ENCODE measurements at regions not wholly inside any gene's neighbourhood (a gene's known extent, or its start where the extent isn't known, plus 50 kb on each side); places are given as distances from the start of the nearest gene placed in this dataset.

DNA sequence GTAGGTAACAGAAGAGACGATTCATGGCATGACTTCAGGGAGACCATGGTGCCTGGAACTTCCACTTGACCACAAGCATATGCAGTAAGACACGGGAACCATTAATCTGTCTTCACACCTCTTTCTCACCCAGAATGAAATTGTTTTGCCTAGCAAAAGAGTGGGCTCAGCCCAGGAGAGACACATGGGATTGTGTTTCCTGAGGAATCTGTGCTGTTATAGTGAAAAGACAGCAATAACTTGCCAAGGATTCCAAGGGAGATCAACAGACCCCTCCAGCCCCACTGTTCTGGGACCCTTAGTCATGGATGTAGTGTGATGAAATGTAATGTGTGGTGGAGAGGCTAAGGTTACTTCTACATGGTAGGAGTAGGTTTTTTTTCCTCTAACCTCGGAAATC, 192.5 kb upstream of the NPVF start:
- Mint-ChIP-seq H3K36me3 (ENCODE audit: low read depth, unreplicated experiment) (no peaks in the 10 kb centered on the region), H3K27me3 (ENCODE audit: unreplicated experiment) (no peaks in the 10 kb centered on the region), H3K9me3 (ENCODE audit: unreplicated experiment) (no peaks in the 10 kb centered on the region), H3K4me3 (ENCODE audit: unreplicated experiment) (no peak overlapping the region), H3K4me1 (ENCODE audit: unreplicated experiment) (no peaks in the 10 kb centered on the region), H3K27ac (ENCODE audit: unreplicated experiment) (no peak overlapping the region)
- DNase-seq (ENCODE audit: low spot score) = no peak
- TF ChIP-seq, protein P1, sequence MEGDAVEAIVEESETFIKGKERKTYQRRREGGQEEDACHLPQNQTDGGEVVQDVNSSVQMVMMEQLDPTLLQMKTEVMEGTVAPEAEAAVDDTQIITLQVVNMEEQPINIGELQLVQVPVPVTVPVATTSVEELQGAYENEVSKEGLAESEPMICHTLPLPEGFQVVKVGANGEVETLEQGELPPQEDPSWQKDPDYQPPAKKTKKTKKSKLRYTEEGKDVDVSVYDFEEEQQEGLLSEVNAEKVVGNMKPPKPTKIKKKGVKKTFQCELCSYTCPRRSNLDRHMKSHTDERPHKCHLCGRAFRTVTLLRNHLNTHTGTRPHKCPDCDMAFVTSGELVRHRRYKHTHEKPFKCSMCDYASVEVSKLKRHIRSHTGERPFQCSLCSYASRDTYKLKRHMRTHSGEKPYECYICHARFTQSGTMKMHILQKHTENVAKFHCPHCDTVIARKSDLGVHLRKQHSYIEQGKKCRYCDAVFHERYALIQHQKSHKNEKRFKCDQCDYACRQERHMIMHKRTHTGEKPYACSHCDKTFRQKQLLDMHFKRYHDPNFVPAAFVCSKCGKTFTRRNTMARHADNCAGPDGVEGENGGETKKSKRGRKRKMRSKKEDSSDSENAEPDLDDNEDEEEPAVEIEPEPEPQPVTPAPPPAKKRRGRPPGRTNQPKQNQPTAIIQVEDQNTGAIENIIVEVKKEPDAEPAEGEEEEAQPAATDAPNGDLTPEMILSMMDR (IDR thresholded peaks at IDR 0.05; ENCODE audit: unreplicated experiment) = no peak

DNA sequence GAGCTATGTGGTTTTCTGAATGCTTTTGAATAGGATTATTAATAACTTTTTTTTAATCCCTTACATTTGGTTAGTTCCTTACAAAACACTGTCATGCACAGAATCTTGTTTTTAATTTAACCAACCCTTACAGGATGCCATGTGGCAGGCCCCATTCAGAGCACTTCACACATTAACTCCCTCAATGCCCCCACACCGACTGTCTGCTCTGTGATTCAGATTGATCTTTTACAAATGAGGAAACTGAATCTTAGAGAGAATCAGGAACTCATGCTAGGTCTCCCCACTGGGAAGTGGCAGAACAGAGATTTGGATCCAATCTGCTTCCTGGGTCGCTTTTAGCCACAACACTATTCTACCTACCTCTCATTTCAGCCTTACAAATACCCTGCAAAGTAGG, 195.8 kb upstream of the NPVF start:
- DNase-seq (ENCODE audit: low spot score) = no peak
- Mint-ChIP-seq H3K9me3 (ENCODE audit: unreplicated experiment) (no peaks in the 10 kb centered on the region), H3K27ac (ENCODE audit: unreplicated experiment) (no peak overlapping the region)

DNA sequence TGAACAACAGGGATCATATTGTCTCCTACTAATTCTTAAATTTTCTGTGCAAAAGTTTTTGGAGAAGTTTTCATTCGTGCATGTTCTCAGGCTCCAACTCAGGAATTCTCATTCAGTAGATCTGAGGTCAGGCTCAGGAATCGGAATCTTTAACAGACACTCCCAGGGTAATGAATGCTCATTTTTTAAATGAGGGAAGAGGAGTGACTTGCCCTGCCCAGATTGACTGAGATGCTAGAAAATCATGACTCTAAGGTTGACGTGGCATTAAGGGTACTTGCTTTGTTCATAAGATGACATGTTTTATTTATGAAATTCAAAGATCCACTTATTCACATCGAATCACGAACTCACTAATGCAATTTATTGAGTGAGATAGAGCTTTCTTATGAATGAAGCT, 196.6 kb upstream of the NPVF start:
- no peak overlapping the region for H3K27ac Mint-ChIP-seq (ENCODE audit: unreplicated experiment)
- TF ChIP-seq, protein P1 (IDR thresholded peaks at IDR 0.05; ENCODE audit: unreplicated experiment) = no peak
- no peak overlapping the region for H3K4me3 Mint-ChIP-seq (ENCODE audit: unreplicated experiment)
- H3K36me3 Mint-ChIP-seq (ENCODE audit: low read depth, unreplicated experiment) = no peaks in the 10 kb centered on the region
- DNase-seq (ENCODE audit: low spot score) = no peak
- peaks cover 11% of the 10 kb centered on the region for H3K4me1 Mint-ChIP-seq (ENCODE audit: unreplicated experiment)
- H3K9me3 Mint-ChIP-seq (ENCODE audit: unreplicated experiment) = no peaks in the 10 kb centered on the region
- H3K27me3 Mint-ChIP-seq (ENCODE audit: unreplicated experiment) = no peaks in the 10 kb centered on the region

More for the DNA sequence above, 195.8 kb upstream of the NPVF start:
- Mint-ChIP-seq H3K36me3 (ENCODE audit: low read depth, unreplicated experiment) (no peaks in the 10 kb centered on the region), H3K4me3 (ENCODE audit: unreplicated experiment) (no peak overlapping the region), H3K27me3 (ENCODE audit: unreplicated experiment) (no peaks in the 10 kb centered on the region), H3K4me1 (ENCODE audit: unreplicated experiment) (peaks cover 11% of the 10 kb centered on the region)
- TF ChIP-seq, protein P1 (IDR thresholded peaks at IDR 0.05; ENCODE audit: unreplicated experiment) = no peak

DNA sequence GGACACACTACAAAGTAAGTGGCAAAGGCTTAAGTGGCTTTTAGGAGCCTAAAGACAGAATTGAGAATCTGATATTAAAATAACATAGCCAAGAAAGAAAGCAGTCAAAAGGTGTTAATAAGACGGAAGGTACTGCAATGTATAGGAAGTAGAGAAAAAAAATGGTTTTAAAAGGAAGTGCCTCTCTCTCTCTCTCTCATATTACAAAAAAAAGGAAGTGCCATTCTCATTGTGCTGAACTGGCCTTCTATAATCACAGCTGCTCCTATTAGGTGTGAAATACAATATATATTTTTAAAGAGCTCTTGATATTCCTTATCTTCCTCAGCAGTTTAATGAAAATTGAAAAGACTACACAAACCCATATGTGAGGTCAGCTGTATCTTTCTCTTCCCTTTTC, 199.4 kb upstream of the NPVF start:
- H3K9me3 Mint-ChIP-seq (ENCODE audit: unreplicated experiment) = no peaks in the 10 kb centered on the region
- TF ChIP-seq, protein P1 (IDR thresholded peaks at IDR 0.05; ENCODE audit: unreplicated experiment) = no peak
- no peak overlapping the region for H3K27ac Mint-ChIP-seq (ENCODE audit: unreplicated experiment)
- no peaks in the 10 kb centered on the region for H3K36me3 Mint-ChIP-seq (ENCODE audit: low read depth, unreplicated experiment)
- no peak for DNase-seq (ENCODE audit: low spot score)
- H3K27me3 Mint-ChIP-seq (ENCODE audit: unreplicated experiment) = no peaks in the 10 kb centered on the region
- peaks cover 11% of the 10 kb centered on the region for H3K4me1 Mint-ChIP-seq (ENCODE audit: unreplicated experiment)
- H3K4me3 Mint-ChIP-seq (ENCODE audit: unreplicated experiment) = no peak overlapping the region

DNA sequence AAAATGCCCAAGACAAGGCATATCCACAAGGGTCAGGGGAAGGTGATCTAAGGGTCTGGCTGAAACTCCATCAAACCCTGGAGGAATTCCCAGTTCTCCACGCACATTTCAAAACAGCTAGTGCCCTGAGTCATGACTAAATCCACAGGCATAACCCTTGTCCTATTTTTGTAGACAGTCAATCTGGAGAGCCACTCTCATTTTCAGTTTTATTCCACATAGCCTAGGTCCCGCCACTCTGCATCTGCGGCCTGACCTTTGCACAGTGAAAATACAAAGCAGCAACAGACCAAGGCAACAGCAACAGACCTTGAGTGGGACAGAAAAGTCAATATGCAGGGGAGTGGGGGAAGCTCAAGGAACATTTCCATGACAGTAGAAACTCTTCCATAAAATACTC, 201.4 kb upstream of the NPVF start:
- no peak for DNase-seq (ENCODE audit: low spot score)
- no peak overlapping the region for H3K4me3 Mint-ChIP-seq (ENCODE audit: unreplicated experiment)
- H3K9me3 Mint-ChIP-seq (ENCODE audit: unreplicated experiment) = no peaks in the 10 kb centered on the region
- no peak overlapping the region for H3K27ac Mint-ChIP-seq (ENCODE audit: unreplicated experiment)
- TF ChIP-seq, protein P1 (IDR thresholded peaks at IDR 0.05; ENCODE audit: unreplicated experiment) = no peak
- peaks cover 11% of the 10 kb centered on the region for H3K4me1 Mint-ChIP-seq (ENCODE audit: unreplicated experiment)
- no peaks in the 10 kb centered on the region for H3K36me3 Mint-ChIP-seq (ENCODE audit: low read depth, unreplicated experiment)
- no peaks in the 10 kb centered on the region for H3K27me3 Mint-ChIP-seq (ENCODE audit: unreplicated experiment)
